ENCODE measurements at regions not wholly inside any gene's neighbourhood (a gene's known extent, or its start where the extent isn't known, plus 50 kb on each side); places are given as distances from the start of the nearest gene placed in this dataset.

- DNase-seq, result no peak
These were observed 145.4 kb downstream of the ZC3H11B start for GRCh38 chr1:219467524-219467923.

- DNase-seq, result no peak
These were observed 146.1 kb downstream of the ZC3H11B start for GRCh38 chr1:219466766-219467165.

GRCh38 chr1:219465212-219466093 is 147.5 kb downstream of the ZC3H11B start:
- DNase-seq, result peak; percentile 31

GRCh38 chr1:219463636-219464035 is 149.3 kb downstream of the ZC3H11B start:
- DNase-seq, result no peak

- peak; percentile 18 for DNase-seq
These were observed 150.9 kb downstream of the ZC3H11B start for GRCh38 chr1:219461981-219462400.

- DNase-seq, result peak; percentile 66
These were observed 151.7 kb downstream of the ZC3H11B start for GRCh38 chr1:219460896-219461815.

- no peak for DNase-seq
These were observed 152.6 kb downstream of the ZC3H11B start for GRCh38 chr1:219460081-219460895.

GRCh38 chr1:219459351-219460080 is 153.4 kb downstream of the ZC3H11B start:
- peak; percentile 55 for DNase-seq

GRCh38 chr1:219446288-219446687 is 166.6 kb downstream of the ZC3H11B start:
- no peak for DNase-seq

GRCh38 chr1:219445864-219446263 is 167.0 kb downstream of the ZC3H11B start:
- no peak for DNase-seq

- DNase-seq, result no peak
These were observed 168.4 kb downstream of the ZC3H11B start for GRCh38 chr1:219444474-219444873.

GRCh38 chr1:219443763-219444162 is 169.1 kb downstream of the ZC3H11B start:
- DNase-seq, result peak; percentile 36

- DNase-seq, result peak; percentile 60
These were observed 170.3 kb downstream of the ZC3H11B start for GRCh38 chr1:219442611-219443061.

- no peak for DNase-seq
These were observed 171.0 kb downstream of the ZC3H11B start for GRCh38 chr1:219441884-219442283.

- DNase-seq, result no peak
These were observed 173.5 kb downstream of the ZC3H11B start for GRCh38 chr1:219439376-219439775.

GRCh38 chr1:219438386-219438785 is 174.5 kb downstream of the ZC3H11B start:
- no peak for DNase-seq

- DNase-seq, result no peak
These were observed 178.0 kb downstream of the ZC3H11B start for GRCh38 chr1:219434923-219435297.

- no peak for DNase-seq
These were observed 178.5 kb downstream of the ZC3H11B start for GRCh38 chr1:219434285-219434922.

GRCh38 chr1:219433496-219434131 is 179.3 kb downstream of the ZC3H11B start:
- DNase-seq, result no peak

- DNase-seq, result no peak
These were observed 179.9 kb downstream of the ZC3H11B start for GRCh38 chr1:219433001-219433400.

- DNase-seq, result peak; percentile 27
These were observed 180.7 kb downstream of the ZC3H11B start for GRCh38 chr1:219432191-219432606.

All from fibroblast of skin of right biceps (primary cell).